Stimulated activated naive CD8-positive, alpha-beta T cell treated with anti-CD3 and anti-CD28 coated beads, Interleukin-15, amount 100 ng/mL, for 72 hours (primary cell): ENCODE measurements at regions not wholly inside any gene's neighbourhood (a gene's known extent, or its start where the extent isn't known, plus 50 kb on each side); places are given as distances from the start of the nearest gene placed in this dataset.

Source experiments
- ATAC-seq: fragments of 150-1000 bp; cut with Tn5 transposase; 2 replicates; pipeline ENCODE4 v1.10.0; 2021; ENCODE audit warnings: mild to moderate bottlenecking, moderate library complexity
- DNase-seq, 2 donors: peaks; one replicate each; pipeline ENCODE4 v3.0.0; 2021 to 2022
- H3K27ac Mint-ChIP-seq, 2 donors: one replicate each; pipeline ENCODE4 v1.8.0; 2022; ENCODE audit warnings: mild to moderate bottlenecking in 2 of 2, mixed read lengths in 2 of 2, moderate library complexity in 2 of 2
- H3K27me3 Mint-ChIP-seq: one replicate; pipeline ENCODE4 v1.8.0; 2022; ENCODE audit warnings: mixed read lengths
- H3K4me1 Mint-ChIP-seq: one replicate; pipeline ENCODE4 v1.8.0; 2022; ENCODE audit warnings: mild to moderate bottlenecking, mixed read lengths
- H3K4me3 Mint-ChIP-seq, 2 donors: one replicate each; pipeline ENCODE4 v1.8.0; 2022; ENCODE audit warnings: mild to moderate bottlenecking in 2 of 2, mixed read lengths in 2 of 2, moderate library complexity in 1 of 2
- H3K9me3 Mint-ChIP-seq, 2 donors: one replicate each; pipeline ENCODE4 v1.8.0; 2022; ENCODE audit warnings: mixed read lengths in 2 of 2

DNA sequence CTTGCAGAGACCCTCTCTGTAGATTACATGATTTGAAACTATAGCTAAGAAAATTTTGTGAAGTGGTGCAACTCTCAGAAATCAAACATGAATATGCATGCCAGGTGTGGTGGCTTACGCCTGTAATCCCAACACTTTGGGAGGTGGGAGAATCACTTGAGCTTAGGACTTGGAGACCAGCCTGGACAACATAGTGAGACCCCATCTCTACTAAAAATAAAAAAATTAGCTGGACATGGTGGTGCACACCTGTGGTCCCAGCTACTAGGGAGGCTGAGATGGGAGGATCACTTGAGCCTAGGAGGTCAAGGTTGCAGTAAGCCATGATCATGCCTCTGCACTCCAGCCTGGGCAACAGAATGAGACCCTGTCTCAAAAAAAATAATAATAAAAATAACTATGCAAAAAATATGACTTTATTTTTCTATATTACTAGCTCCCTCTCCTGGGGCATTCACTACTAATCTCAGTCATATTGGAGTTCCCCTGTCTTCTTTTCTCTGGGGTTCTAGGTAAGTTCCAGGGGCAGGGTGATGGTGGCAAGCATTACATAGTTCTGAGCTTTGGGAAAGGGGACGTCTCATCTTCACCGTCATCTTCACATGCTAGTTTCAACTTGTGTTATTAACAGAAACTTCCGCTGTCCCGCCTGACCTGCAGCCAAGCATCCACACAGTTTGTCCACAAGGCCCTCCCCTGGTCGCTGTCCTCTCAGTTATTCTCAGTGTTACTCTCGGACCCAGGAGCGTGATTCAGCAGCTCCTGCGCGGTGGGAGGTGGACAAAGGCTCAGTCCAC lies 96.8 kb upstream of the MBOAT2 start:
- DNase-seq (no peak), ATAC-seq (no peak)
- Mint-ChIP-seq H3K27me3 (peaks cover 25% of the 10 kb centered on the region), H3K27ac (no peak overlapping the region), H3K4me1 (peaks cover 18% of the 10 kb centered on the region), H3K4me3 (no peak overlapping the region), H3K9me3 (no peaks in the 10 kb centered on the region)

DNA sequence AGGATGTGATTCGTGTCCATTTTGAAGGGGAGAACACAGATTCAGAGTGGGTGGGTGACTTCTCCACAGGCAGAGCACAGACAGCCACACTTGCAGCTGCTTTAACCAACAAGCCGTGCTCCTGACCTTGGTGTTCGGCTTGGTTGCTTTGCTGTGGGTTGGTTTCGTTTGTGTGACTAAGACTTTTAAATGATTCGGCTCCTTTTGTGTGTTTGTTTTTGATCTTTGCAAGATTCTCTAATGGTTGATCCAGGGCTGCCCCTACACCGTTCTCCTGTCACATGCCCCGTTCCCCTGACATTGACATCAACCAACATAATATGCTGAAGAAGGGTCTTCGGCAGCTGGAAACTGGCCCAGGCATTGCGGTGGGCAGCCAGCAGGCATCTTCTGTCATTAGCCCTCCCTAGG lies 95.9 kb upstream of the MBOAT2 start:
- peak overlapping the region; percentile 19 to 27 for H3K4me3 Mint-ChIP-seq
- H3K27ac Mint-ChIP-seq: peak overlapping the region in 1 of 2 donors; percentile 30
- ATAC-seq: peak; percentile 75

DNA sequence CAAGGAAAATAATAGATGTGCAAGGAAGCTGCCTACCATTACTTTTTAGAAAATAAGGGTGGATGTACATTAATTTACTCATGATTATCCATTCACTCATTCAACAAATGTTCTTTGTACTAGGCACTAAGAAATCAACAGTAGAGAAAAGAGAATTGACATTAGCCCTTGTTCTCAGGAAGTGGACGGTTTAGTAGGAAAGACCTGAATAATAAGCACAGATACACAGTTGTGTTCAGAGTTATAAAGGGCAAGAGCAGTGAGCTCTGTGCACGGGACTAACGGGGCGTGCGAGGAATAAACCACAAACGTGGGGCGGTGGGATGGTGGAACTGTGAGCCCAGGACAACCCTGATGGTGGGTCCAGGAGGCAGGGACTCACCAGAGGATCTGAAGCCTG lies 94.4 kb upstream of the MBOAT2 start:
- H3K4me1 Mint-ChIP-seq: peaks cover 18% of the 10 kb centered on the region
- peaks cover 46% of the 10 kb centered on the region for H3K27me3 Mint-ChIP-seq
- DNase-seq (no peak), ATAC-seq (no peak)
- H3K27ac Mint-ChIP-seq: no peak overlapping the region
- H3K9me3 Mint-ChIP-seq: no peaks in the 10 kb centered on the region
- no peak overlapping the region for H3K4me3 Mint-ChIP-seq

More for the DNA sequence above, 95.9 kb upstream of the MBOAT2 start:
- peak; percentile 24 to 37 for DNase-seq
- H3K4me1 Mint-ChIP-seq: peaks cover 18% of the 10 kb centered on the region
- H3K9me3 Mint-ChIP-seq: no peaks in the 10 kb centered on the region
- H3K27me3 Mint-ChIP-seq: peaks cover 32% of the 10 kb centered on the region

DNA sequence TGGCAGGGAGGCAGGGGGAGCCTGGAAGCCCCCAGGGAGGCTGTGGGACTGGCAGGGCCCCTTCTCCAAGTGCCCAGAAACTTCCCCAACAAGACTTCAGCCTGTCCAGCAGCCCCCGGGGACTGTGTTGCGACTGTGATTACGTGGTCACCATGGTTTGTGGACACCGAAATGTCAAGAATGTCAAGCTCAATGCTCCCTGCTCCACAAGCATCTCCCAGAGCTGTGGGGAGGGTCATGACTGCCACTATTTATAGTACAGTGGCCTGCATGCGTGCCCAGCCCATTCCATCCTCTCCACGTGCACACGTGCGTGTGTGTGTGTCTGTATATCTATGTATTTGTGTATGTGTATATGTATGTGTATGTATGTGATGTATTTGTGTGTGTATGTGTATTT lies 93.8 kb upstream of the MBOAT2 start:
- Mint-ChIP-seq H3K4me3 (no peak overlapping the region), H3K4me1 (peaks cover 18% of the 10 kb centered on the region), H3K9me3 (no peaks in the 10 kb centered on the region), H3K27ac (no peak overlapping the region), H3K27me3 (peaks cover 53% of the 10 kb centered on the region)
- no peak for DNase-seq
- no peak for ATAC-seq

DNA sequence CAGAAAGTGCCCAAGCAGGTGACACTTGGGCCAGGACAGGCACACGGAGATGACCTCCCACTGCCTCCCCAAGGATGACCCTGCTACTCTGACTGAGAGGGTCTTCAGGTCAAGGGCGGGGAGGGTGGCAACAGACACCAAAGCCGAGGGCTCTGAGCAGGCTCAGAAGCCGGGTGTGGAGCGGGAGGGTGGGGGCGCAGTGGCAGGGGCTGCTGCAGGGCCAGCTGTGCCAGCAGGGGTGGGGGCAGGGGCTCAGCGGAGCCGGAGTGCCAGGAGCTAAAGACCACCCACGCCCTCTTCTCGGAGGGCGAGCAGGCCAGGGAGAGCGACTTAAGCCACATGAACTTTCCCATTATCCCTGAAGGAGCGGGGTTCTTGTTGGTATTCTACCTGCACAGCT lies 93.3 kb upstream of the MBOAT2 start:
- no peak overlapping the region for H3K27ac Mint-ChIP-seq
- no peaks in the 10 kb centered on the region for H3K9me3 Mint-ChIP-seq
- H3K4me1 Mint-ChIP-seq: peaks cover 18% of the 10 kb centered on the region
- ATAC-seq: no peak
- H3K4me3 Mint-ChIP-seq: no peak overlapping the region
- no peak for DNase-seq
- H3K27me3 Mint-ChIP-seq: peaks cover 53% of the 10 kb centered on the region

DNA sequence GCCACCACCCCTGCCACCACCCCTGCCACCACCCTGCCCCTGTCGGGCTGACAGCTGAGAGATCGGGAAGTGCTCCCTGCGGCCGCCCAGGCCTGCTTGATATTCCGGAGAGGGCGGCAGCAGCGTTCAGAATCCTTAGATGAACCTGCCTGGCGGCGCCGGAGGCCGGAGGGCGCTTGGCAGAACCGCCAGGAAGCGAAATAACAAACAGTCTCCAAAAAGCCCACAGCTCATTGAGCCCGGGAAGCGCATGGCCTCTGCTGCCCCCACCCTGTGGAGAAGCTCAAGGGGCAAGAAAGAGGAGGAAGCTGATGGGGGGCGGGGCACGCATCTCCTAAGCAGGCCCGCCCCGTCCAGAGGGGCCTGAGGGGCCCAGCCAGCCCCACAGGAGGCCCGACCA lies 92.2 kb upstream of the MBOAT2 start:
- Mint-ChIP-seq H3K27ac (no peak overlapping the region), H3K4me3 (no peak overlapping the region), H3K27me3 (peaks cover 53% of the 10 kb centered on the region), H3K9me3 (no peaks in the 10 kb centered on the region), H3K4me1 (peaks cover 18% of the 10 kb centered on the region)
- no peak for DNase-seq
- peak; percentile 24 for ATAC-seq

DNA sequence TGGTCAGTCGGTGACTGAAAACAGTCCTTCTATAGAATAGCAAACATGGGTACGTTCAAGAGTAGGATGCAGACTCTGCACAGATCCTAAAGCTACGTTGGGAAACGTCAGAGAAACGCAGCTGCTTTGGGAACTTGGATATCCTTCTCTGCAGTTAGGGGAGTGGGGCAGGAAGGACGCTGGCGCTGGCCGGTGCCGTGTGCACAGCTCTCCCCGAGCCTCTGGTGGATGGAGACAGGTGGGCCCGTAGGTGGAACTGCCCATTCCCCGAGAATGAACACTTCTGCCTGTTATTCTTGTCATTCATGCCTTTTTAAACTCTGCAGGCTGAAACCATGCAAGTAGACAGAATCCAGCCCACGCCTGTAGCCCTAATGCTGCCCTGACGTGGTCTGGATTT lies 91.7 kb upstream of the MBOAT2 start:
- H3K4me1 Mint-ChIP-seq: peaks cover 18% of the 10 kb centered on the region
- H3K4me3 Mint-ChIP-seq: no peak overlapping the region
- H3K9me3 Mint-ChIP-seq: no peaks in the 10 kb centered on the region
- peaks cover 53% of the 10 kb centered on the region for H3K27me3 Mint-ChIP-seq
- ATAC-seq (no peak), DNase-seq (no peak)
- H3K27ac Mint-ChIP-seq: no peak overlapping the region

DNA sequence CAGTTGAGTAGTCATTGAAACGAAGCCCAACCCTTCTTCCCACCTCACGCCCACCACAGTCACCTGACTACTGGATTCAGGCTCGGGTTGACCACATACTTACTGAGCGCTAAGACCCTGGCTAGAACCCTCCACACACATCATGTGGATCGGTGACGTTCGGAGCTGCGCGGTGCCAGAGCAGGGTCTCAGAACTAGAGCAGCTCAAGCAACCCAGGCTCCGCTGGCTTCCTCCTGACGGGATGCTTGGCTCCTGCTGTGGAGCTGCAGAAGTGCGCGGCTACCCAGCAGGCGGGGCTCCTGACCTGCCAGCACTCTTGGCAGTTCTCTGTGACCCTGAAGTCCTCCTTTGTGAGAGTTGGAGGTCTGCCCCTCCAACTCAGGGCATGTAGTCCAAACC lies 90.6 kb upstream of the MBOAT2 start:
- Mint-ChIP-seq H3K27ac (no peak overlapping the region), H3K27me3 (peaks cover 53% of the 10 kb centered on the region), H3K4me3 (no peak overlapping the region), H3K9me3 (no peaks in the 10 kb centered on the region), H3K4me1 (peaks cover 11% of the 10 kb centered on the region)
- DNase-seq (no peak), ATAC-seq (no peak)

DNA sequence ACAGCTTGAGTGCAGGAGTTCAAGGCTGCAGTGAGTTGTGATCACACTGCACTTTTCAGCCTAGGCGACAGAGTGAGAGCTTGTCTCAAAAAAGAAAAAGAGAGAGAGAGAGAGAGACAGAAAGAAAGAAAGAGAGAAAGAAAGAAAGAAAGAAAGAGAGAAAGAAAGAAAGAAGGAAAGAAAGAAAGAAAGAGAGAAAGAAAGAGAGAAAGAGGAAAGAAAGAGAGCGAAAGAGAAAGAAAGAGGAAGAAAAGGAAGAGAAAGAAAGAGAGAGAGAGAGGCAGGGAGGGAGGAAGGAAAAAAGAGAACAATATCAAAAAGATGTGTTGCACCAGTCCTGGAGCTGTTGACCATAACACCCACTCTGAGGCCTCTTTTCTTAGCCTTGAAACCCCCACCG lies 89.8 kb upstream of the MBOAT2 start:
- peaks cover 51% of the 10 kb centered on the region for H3K27me3 Mint-ChIP-seq
- no peaks in the 10 kb centered on the region for H3K9me3 Mint-ChIP-seq
- H3K4me3 Mint-ChIP-seq: no peak overlapping the region
- peaks cover 3% of the 10 kb centered on the region for H3K4me1 Mint-ChIP-seq
- H3K27ac Mint-ChIP-seq: no peak overlapping the region
- no peak for DNase-seq
- ATAC-seq: no peak

DNA sequence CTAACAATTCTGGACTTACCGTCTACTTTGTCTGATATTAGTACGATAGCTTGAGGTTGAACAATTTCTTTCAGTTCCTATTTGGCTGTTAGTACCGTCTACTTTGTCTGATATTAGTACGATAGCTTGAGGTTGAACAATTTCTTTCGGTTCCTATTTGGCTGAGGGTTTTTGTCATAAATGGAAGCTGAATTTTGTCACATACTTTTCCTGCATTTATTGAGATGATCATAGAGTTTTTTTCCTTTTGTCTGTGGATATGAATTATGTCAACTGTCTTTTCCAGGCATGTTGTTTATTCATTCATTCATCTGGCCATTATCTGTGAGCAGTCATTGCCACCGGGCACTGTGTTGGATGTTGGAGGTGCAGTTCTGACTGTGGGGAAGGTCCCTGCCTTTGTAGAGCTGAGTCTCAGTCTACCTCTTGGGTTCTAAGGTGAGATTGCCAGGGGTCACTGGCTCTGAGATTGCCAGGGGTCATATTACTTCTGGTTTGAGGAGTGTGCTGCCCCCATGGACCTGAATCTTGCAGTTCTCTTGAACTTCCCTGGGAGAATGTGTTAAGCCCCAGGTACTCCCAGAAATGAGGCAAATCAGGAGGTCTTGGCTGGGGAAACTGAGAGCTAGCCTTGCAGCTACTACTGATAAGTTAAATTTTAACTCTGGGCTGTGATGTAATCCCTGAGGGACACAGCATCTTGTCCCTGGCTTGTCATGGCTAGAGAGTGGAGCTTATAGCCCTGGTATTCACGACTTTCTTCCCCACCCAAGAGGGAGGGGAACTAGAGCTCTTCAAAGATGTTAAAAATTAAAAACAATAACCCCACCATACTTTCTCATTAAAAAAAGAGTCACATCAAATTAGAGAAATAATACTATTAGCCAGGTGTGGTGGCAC lies 89.1 kb upstream of the MBOAT2 start:
- Mint-ChIP-seq H3K27me3 (peaks cover 44% of the 10 kb centered on the region), H3K9me3 (no peaks in the 10 kb centered on the region), H3K27ac (no peak overlapping the region), H3K4me3 (no peak overlapping the region), H3K4me1 (no peaks in the 10 kb centered on the region)
- no peak for ATAC-seq
- no peak for DNase-seq

DNA sequence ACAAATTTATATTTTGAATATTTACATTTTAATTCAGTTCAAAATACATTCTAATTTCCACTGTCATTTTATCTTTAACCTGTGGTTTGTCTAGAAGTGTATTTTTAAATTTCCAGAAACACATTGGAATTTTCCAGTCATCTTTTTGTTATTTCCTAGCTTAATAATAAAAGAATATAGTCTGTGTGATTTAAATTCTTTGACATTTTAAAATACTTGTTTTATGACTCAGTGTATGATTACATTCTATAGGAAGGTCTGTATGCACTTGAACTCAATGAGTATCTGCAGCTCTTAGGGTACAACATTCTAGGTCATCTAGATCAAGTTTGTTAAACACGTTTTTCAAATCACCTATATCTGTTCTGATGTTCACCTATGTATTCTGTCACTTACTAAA lies 88.3 kb upstream of the MBOAT2 start:
- H3K27ac Mint-ChIP-seq: no peak overlapping the region
- ATAC-seq (no peak), DNase-seq (no peak)
- peaks cover 41% of the 10 kb centered on the region for H3K27me3 Mint-ChIP-seq
- H3K9me3 Mint-ChIP-seq: no peaks in the 10 kb centered on the region
- no peaks in the 10 kb centered on the region for H3K4me1 Mint-ChIP-seq
- no peak overlapping the region for H3K4me3 Mint-ChIP-seq

DNA sequence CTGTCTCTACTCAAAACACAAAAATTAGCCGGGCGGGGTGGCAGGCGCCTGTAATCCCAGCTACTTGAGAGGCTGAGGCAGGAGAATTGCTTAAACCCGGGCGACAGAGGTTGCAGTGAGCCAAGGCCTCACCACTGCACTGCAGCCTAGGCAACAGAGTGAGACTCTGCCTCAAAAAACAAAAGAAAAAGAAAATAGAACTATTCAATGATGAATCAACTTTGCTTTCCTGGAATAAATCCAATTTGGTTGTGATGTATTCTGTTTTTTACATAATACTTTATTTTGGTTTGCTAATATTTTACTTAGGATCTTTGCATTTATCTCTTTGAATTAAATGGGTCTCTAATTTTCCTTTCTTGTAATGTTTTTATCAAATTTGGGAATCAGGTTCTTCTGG lies 86.3 kb upstream of the MBOAT2 start:
- H3K4me3 Mint-ChIP-seq: no peak overlapping the region
- no peak for DNase-seq
- H3K27me3 Mint-ChIP-seq: peaks cover 25% of the 10 kb centered on the region
- H3K27ac Mint-ChIP-seq: no peak overlapping the region
- ATAC-seq: no peak
- no peaks in the 10 kb centered on the region for H3K4me1 Mint-ChIP-seq
- no peaks in the 10 kb centered on the region for H3K9me3 Mint-ChIP-seq

DNA sequence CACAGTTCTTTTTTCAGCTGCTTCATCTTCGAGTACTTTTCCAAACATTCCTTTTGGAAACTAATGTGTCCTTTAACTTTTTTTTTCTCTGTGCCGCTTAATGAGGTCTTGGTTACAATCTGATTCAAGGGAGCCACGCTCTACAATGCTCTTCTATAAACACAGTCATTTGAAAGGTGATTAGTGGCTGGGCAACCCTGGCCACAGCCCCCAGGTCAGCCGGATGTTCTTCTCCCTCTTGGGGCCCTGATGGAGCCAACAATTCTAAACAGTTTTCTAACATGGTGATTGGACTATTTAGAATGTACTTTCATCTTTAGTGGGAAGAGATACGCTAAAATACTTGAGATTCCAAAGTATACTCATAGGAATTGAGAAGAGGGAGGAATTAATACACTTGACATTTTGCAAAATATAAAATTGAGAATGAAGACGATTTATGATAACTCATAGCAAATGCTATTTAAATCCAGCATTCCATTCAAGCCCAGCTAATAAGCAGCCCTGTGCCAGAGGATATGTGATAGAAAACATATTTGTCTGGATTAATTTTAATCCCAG lies 83.7 kb upstream of the MBOAT2 start:
- Mint-ChIP-seq H3K27ac (no peak overlapping the region), H3K4me1 (no peaks in the 10 kb centered on the region), H3K27me3 (no peaks in the 10 kb centered on the region), H3K4me3 (no peak overlapping the region), H3K9me3 (no peaks in the 10 kb centered on the region)
- no peak for ATAC-seq
- DNase-seq: no peak

DNA sequence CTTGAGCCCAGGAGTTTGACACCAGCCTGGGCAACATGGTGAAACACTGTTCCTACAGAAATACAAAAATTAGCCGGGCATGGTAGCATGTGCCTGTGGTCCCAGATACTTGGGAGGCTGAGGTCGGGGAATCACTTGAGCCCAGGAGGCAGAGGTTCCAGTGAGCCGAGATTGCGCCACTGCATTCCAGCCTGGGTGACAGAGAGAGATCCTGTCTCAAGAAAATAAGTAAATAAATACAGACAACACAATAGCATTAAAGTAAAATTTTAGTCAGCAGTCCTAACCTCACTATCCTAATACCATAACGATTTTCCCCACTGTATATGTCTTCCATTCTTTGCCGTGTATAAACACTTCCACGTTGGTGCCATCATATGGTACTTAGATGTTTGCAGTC lies 83.0 kb upstream of the MBOAT2 start:
- DNase-seq: no peak
- Mint-ChIP-seq H3K27me3 (no peaks in the 10 kb centered on the region), H3K4me3 (no peak overlapping the region), H3K9me3 (peaks cover 5 to 7% of the 10 kb centered on the region in 2 donors), H3K4me1 (no peaks in the 10 kb centered on the region), H3K27ac (no peak overlapping the region)
- no peak for ATAC-seq

DNA sequence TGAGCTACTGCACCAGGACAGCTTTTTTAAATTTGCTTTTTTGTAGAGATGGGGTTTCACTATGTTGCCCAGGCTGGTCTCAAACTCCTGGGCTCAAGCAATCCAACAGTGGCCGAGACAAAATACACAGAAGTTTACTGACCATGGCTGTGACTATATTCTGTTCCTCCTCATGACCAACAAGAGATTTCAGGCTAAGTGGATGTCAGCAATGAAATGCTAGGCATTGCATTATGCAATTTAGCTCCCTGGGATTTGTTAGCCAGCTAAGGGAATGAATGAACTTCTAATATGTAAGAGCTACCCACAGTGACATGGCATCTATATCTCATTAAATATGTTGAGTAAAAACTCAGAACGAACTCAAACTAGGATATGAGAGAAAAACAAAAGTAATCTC lies 81.9 kb upstream of the MBOAT2 start:
- Mint-ChIP-seq H3K9me3 (peaks cover 5 to 9% of the 10 kb centered on the region in 2 donors), H3K27ac (no peak overlapping the region), H3K4me1 (no peaks in the 10 kb centered on the region), H3K27me3 (no peaks in the 10 kb centered on the region), H3K4me3 (no peak overlapping the region)
- DNase-seq (no peak), ATAC-seq (no peak)

DNA sequence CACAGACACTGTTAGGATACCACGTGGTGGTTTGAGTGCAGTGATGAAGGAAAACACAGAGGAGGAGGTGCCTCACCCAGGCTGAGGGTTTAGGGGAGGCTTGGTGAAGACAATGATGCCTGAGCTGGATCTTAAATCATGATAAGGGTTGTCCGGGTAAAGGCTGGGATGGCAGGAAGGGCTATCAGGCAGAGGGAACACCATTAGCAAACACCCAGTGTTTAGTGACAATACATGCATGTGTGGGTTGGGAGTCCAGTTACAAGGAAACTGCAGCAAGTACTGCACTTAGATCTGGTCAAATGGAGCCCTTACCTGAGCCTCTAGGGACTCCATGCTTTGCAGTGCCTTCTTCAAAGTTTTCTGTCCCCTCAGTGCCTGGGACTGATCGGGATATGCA lies 79.8 kb upstream of the MBOAT2 start:
- H3K27ac Mint-ChIP-seq: peak overlapping the region in 1 of 2 donors; percentile 72
- H3K4me1 Mint-ChIP-seq: no peaks in the 10 kb centered on the region
- peaks cover 5 to 9% of the 10 kb centered on the region in 2 donors for H3K9me3 Mint-ChIP-seq
- peaks cover 8% of the 10 kb centered on the region for H3K27me3 Mint-ChIP-seq
- ATAC-seq (no peak), DNase-seq (no peak)
- H3K4me3 Mint-ChIP-seq: no peak overlapping the region
